Liver (tissue), 3 donors: ENCODE measurements at regions not wholly inside any gene's neighbourhood (a gene's known extent, or its start where the extent isn't known, plus 50 kb on each side); places are given as distances from the start of the nearest gene placed in this dataset.

ENCODE experiments used
- EGR1 ChIP-seq, 2 donors: IDR thresholded peaks; 2 replicates each; pipeline ENCODE4 v1.6.1; 2016 to 2018; ENCODE audit warnings: antibody characterized with exemption in 2 of 2, low read depth in 2 of 2
- FOXA1 ChIP-seq: IDR thresholded peaks from 2 replicates; pipeline ENCODE4 v1.6.1; 2016; ENCODE audit warnings: antibody characterized with exemption
- GABPA ChIP-seq, 2 donors: IDR thresholded peaks in 1 of 2; conservative IDR thresholded peaks in 1 of 2; 2 replicates each; pipeline ENCODE4 v1.6.1; 2016; ENCODE audit warnings: antibody characterized with exemption in 2 of 2, mild to moderate bottlenecking in 1 of 2, moderate library complexity in 1 of 2
- HNF4G ChIP-seq: IDR thresholded peaks from 2 replicates; pipeline ENCODE4 v1.6.1; 2016; ENCODE audit warnings: antibody characterized with exemption
- JUND ChIP-seq, 2 donors: IDR thresholded peaks; 2 replicates each; pipeline ENCODE4 v1.6.1; 2016; ENCODE audit warnings: antibody characterized with exemption in 2 of 2
- MAX ChIP-seq: IDR thresholded peaks from 2 replicates; pipeline ENCODE4 v1.6.1; 2016; ENCODE audit warnings: antibody characterized with exemption
- RAD21 ChIP-seq, 2 donors: IDR thresholded peaks; 2 replicates each; pipeline ENCODE4 v1.6.1; 2016; ENCODE audit warnings: antibody characterized with exemption in 2 of 2, mild to moderate bottlenecking in 2 of 2
- SP1 ChIP-seq: IDR thresholded peaks from 2 replicates; pipeline ENCODE4 v1.6.1; 2018; ENCODE audit warnings: antibody characterized with exemption, mild to moderate bottlenecking
- TAF1 ChIP-seq: conservative IDR thresholded peaks from 2 replicates; pipeline ENCODE4 v1.6.1; 2016; ENCODE audit warnings: antibody characterized with exemption, mild to moderate bottlenecking
- YY1 ChIP-seq: IDR thresholded peaks from 2 replicates; pipeline ENCODE4 v1.6.1; 2016; ENCODE audit warnings: antibody characterized with exemption, mild to moderate bottlenecking
- ZBTB33 ChIP-seq: IDR thresholded peaks from 2 replicates; pipeline ENCODE4 v1.6.1; 2016; ENCODE audit warnings: antibody characterized with exemption
- TF ChIP-seq, protein P1 (sequence below): fragments of 150-350 bp; IDR thresholded peaks from 2 replicates; pipeline ENCODE4 v1.5.1; 2017; ENCODE audit warnings: improper control_type of control experiment, low read depth, low read length; ENCODE audit not compliant: missing input control
- TF ChIP-seq, protein P2 (sequence below): IDR thresholded peaks from 2 replicates; pipeline ENCODE4 v1.6.1; 2016; ENCODE audit warnings: antibody characterized with exemption, mild to moderate bottlenecking
- donor health status: healthy.
- donor health status: healthy.

GRCh38 chr10:64753516-64753915 lies 1232.3 kb downstream of the REEP3 start:
- TF ChIP-seq, protein P1, sequence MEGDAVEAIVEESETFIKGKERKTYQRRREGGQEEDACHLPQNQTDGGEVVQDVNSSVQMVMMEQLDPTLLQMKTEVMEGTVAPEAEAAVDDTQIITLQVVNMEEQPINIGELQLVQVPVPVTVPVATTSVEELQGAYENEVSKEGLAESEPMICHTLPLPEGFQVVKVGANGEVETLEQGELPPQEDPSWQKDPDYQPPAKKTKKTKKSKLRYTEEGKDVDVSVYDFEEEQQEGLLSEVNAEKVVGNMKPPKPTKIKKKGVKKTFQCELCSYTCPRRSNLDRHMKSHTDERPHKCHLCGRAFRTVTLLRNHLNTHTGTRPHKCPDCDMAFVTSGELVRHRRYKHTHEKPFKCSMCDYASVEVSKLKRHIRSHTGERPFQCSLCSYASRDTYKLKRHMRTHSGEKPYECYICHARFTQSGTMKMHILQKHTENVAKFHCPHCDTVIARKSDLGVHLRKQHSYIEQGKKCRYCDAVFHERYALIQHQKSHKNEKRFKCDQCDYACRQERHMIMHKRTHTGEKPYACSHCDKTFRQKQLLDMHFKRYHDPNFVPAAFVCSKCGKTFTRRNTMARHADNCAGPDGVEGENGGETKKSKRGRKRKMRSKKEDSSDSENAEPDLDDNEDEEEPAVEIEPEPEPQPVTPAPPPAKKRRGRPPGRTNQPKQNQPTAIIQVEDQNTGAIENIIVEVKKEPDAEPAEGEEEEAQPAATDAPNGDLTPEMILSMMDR: no peak
- TF ChIP-seq RAD21 (IDR thresholded peaks at IDR 0.05) (no peak), SP1 (no peak), TAF1 (no peak), EGR1 (IDR thresholded peaks at IDR 0.05; ENCODE audit: low read depth in 2 of 2) (no peak), JUND (IDR thresholded peaks at IDR 0.05) (no peak), FOXA1 (no peak), HNF4G (no peak), GABPA (IDR thresholded peaks at IDR 0.05 in 1 of 2, conservative IDR thresholded peaks at IDR 0.05 in 1 of 2) (no peak), MAX (no peak), YY1 (no peak), ZBTB33 (no peak)
- TF ChIP-seq, protein P2, sequence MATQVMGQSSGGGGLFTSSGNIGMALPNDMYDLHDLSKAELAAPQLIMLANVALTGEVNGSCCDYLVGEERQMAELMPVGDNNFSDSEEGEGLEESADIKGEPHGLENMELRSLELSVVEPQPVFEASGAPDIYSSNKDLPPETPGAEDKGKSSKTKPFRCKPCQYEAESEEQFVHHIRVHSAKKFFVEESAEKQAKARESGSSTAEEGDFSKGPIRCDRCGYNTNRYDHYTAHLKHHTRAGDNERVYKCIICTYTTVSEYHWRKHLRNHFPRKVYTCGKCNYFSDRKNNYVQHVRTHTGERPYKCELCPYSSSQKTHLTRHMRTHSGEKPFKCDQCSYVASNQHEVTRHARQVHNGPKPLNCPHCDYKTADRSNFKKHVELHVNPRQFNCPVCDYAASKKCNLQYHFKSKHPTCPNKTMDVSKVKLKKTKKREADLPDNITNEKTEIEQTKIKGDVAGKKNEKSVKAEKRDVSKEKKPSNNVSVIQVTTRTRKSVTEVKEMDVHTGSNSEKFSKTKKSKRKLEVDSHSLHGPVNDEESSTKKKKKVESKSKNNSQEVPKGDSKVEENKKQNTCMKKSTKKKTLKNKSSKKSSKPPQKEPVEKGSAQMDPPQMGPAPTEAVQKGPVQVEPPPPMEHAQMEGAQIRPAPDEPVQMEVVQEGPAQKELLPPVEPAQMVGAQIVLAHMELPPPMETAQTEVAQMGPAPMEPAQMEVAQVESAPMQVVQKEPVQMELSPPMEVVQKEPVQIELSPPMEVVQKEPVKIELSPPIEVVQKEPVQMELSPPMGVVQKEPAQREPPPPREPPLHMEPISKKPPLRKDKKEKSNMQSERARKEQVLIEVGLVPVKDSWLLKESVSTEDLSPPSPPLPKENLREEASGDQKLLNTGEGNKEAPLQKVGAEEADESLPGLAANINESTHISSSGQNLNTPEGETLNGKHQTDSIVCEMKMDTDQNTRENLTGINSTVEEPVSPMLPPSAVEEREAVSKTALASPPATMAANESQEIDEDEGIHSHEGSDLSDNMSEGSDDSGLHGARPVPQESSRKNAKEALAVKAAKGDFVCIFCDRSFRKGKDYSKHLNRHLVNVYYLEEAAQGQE: no peak
